ENCODE measurements at regions not wholly inside any gene's neighbourhood (a gene's known extent, or its start where the extent isn't known, plus 50 kb on each side); places are given as distances from the start of the nearest gene placed in this dataset.

DNA sequence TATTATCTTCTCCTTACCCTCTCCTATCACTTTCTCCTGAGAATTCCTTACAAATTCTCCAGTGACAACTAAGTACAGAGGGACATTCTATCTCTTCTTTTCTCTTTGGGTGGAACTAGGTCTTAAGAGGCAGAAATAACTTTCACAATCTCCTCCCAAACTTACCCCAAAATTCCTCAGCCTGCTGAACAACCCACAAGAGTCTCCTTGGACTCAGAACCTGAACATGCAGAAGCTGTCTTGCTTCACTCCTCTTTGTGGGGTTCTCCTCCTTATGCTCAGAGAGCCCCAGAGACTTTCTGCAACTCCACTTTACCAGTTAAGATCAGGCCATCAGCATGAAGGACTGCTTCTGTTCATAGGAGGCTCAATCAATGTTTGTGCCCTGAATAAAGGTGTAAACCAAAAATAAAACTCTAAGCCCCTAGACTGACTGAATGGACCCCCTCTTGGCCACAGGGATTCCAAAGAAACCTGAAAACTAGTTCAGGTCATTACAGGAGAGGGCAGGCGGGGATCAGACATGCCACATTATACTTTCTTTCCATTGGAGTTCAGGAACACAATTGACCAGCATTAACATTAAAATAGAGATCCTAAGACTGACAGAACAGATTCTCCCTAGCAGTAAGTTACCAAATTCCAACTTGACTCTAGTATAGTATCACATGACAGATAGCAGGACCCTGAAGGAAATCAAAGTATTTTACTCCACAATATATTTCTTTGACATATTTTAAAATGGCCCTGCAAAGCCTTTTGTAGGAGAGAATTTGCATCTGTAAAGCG lies 179.7 kb upstream of the FBXL17 start:
- TF ChIP-seq POLR2A (IDR thresholded peaks at IDR 0.05; ENCODE audit: low read length) (no peak), GATA1 (IDR thresholded peaks at IDR 0.05; ENCODE audit: low read depth, low read length) (no peak)

Measured in erythroblast (primary cell).